ENCODE measurements at regions not wholly inside any gene's neighbourhood (a gene's known extent, or its start where the extent isn't known, plus 50 kb on each side); places are given as distances from the start of the nearest gene placed in this dataset.

DNA sequence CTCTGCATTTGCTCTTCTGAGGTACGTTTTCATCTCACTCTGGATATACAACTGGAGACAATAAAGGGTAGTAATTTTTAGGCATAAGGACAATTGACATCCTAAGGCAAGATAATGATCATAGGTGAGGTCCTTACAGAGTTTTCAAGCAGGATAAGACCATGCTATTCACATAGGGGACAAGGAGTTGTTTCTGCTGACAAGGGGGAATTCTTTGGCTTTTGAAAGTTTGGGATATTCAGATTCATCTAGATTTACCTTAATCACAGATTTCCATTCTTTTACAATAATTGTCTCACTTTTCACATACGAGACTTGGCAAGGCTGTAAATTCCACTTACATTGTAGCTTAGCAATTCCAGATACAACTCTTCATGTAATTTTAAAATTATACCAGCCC is 256.2 kb downstream of the AASDHPPT start:
- TF ChIP-seq, protein P1, sequence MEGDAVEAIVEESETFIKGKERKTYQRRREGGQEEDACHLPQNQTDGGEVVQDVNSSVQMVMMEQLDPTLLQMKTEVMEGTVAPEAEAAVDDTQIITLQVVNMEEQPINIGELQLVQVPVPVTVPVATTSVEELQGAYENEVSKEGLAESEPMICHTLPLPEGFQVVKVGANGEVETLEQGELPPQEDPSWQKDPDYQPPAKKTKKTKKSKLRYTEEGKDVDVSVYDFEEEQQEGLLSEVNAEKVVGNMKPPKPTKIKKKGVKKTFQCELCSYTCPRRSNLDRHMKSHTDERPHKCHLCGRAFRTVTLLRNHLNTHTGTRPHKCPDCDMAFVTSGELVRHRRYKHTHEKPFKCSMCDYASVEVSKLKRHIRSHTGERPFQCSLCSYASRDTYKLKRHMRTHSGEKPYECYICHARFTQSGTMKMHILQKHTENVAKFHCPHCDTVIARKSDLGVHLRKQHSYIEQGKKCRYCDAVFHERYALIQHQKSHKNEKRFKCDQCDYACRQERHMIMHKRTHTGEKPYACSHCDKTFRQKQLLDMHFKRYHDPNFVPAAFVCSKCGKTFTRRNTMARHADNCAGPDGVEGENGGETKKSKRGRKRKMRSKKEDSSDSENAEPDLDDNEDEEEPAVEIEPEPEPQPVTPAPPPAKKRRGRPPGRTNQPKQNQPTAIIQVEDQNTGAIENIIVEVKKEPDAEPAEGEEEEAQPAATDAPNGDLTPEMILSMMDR (IDR thresholded peaks at IDR 0.05), result no peak
- no peak for TF ChIP-seq POLR2AphosphoS5 (IDR thresholded peaks at IDR 0.05)

Measured in breast epithelium (tissue), 3 donors.